HFFc6 (cell line): ENCODE measurements at regions not wholly inside any gene's neighbourhood (a gene's known extent, or its start where the extent isn't known, plus 50 kb on each side); places are given as distances from the start of the nearest gene placed in this dataset.
A peak's percentile ranks its signal among the peaks of the same experiment; 100 is the strongest.

Experiments
- DNase-seq: peaks from one replicate; pipeline ENCODE4 v3.0.0-alpha.2; 2018
- H3K27ac Mint-ChIP-seq: 2 replicates; pipeline ENCODE4 v1.8.0; 2020; ENCODE audit warnings: mild to moderate bottlenecking, mixed read lengths
- H3K27me3 Mint-ChIP-seq: 2 replicates; pipeline ENCODE4 v1.8.0; 2021; ENCODE audit warnings: mild to moderate bottlenecking, moderate library complexity, mixed read lengths; ENCODE audit not compliant: insufficient read depth
- H3K36me3 Mint-ChIP-seq: 2 replicates; pipeline ENCODE4 v1.8.0; 2021; ENCODE audit warnings: low read depth, mixed read lengths
- H3K4me1 Mint-ChIP-seq: 2 replicates; pipeline ENCODE4 v1.8.0; 2020; ENCODE audit warnings: low read depth, mixed read lengths
- H3K4me3 Mint-ChIP-seq: 2 replicates; pipeline ENCODE4 v1.8.0; 2020; ENCODE audit warnings: mild to moderate bottlenecking, moderate library complexity, mixed read lengths
- H3K9me3 Mint-ChIP-seq: 2 replicates; pipeline ENCODE4 v1.8.0; 2020; ENCODE audit warnings: mild to moderate bottlenecking, mixed read lengths
- CTCF ChIP-seq: fragments of 200-600 bp; sonication (generic); IDR thresholded peaks from 2 replicates; pipeline ENCODE4 v1.5.0; 2021; ENCODE audit warnings: antibody characterized with exemption, mild to moderate bottlenecking

GRCh38 chr1:94336991-94337390 is 81.2 kb upstream of the ABCD3 start:
- Mint-ChIP-seq H3K36me3 (no peaks in the 10 kb centered on the region), H3K4me3 (no peak overlapping the region), H3K4me1 (peaks cover 41% of the 10 kb centered on the region), H3K9me3 (no peaks in the 10 kb centered on the region), H3K27ac (no peak overlapping the region), H3K27me3 (peaks cover 5% of the 10 kb centered on the region)
- no peak for DNase-seq
- TF ChIP-seq CTCF: no peak

- H3K27me3 Mint-ChIP-seq: peaks cover 5% of the 10 kb centered on the region
- no peak overlapping the region for H3K27ac Mint-ChIP-seq
- H3K4me3 Mint-ChIP-seq: no peak overlapping the region
Observed at GRCh38 chr1:94335950-94336349, 82.2 kb upstream of the ABCD3 start.

DNA sequence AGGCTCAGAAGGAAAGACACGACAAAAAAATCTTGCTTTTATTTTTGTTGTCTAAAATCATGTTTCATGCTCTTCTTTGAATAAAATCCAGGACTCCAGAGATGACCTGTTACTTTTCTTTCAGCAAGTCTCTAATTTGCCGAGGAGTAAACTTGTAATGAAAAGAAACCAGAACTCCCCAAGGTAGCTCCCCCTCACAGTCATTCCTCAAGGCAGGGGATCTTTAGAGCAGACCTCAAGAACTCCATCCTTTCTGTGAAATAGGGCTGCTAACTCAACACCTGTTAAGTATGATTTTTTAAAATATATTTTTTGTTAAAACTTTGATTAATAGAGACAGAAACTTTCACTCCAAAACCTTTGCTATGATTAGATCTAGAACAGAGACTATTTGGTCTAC is 82.7 kb upstream of the ABCD3 start:
- TF ChIP-seq CTCF: no peak
- Mint-ChIP-seq H3K4me1 (peaks cover 54% of the 10 kb centered on the region), H3K36me3 (no peaks in the 10 kb centered on the region), H3K4me3 (no peak overlapping the region), H3K27ac (no peak overlapping the region), H3K9me3 (no peaks in the 10 kb centered on the region), H3K27me3 (peaks cover 5% of the 10 kb centered on the region)
- DNase-seq: no peak

More at GRCh38 chr1:94335950-94336349, 82.2 kb upstream of the ABCD3 start:
- Mint-ChIP-seq H3K4me1 (peaks cover 49% of the 10 kb centered on the region), H3K36me3 (no peaks in the 10 kb centered on the region), H3K9me3 (no peaks in the 10 kb centered on the region)
- TF ChIP-seq CTCF: peak; percentile 94
- DNase-seq: peak; percentile 90

DNA sequence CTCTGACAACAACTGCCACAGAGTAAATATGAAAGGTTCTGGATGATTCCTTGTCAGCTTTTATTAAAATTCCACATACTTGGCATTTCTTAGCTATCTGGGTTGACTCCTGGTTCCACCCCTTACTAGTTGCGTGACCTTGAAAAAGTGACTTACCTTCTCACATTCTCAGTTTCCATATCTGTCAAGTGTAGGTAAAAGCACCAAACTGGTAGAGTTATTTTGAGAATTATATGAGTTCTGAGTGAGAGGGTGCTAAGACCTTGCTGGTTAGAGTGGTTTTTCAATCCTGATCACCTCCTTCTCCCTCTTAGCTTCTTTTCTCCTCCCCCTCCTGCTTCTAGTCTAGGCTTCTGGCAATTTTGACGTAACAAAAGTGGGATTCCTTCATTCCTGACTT is 83.4 kb upstream of the ABCD3 start:
- no peak for DNase-seq
- no peaks in the 10 kb centered on the region for H3K36me3 Mint-ChIP-seq
- peaks cover 5% of the 10 kb centered on the region for H3K27me3 Mint-ChIP-seq
- no peak for TF ChIP-seq CTCF
- peak overlapping the region; percentile 73 for H3K27ac Mint-ChIP-seq
- H3K9me3 Mint-ChIP-seq: no peaks in the 10 kb centered on the region
- H3K4me3 Mint-ChIP-seq: no peak overlapping the region
- H3K4me1 Mint-ChIP-seq: peaks cover 61% of the 10 kb centered on the region

- H3K9me3 Mint-ChIP-seq: no peaks in the 10 kb centered on the region
- H3K4me1 Mint-ChIP-seq: peaks cover 73% of the 10 kb centered on the region
- H3K27ac Mint-ChIP-seq: peak overlapping the region; percentile 26
- peak; percentile 35 for DNase-seq
- H3K4me3 Mint-ChIP-seq: no peak overlapping the region
- TF ChIP-seq CTCF: no peak
- peaks cover 2% of the 10 kb centered on the region for H3K27me3 Mint-ChIP-seq
- no peaks in the 10 kb centered on the region for H3K36me3 Mint-ChIP-seq
Observed at GRCh38 chr1:94332952-94333351, 85.2 kb upstream of the ABCD3 start.

DNA sequence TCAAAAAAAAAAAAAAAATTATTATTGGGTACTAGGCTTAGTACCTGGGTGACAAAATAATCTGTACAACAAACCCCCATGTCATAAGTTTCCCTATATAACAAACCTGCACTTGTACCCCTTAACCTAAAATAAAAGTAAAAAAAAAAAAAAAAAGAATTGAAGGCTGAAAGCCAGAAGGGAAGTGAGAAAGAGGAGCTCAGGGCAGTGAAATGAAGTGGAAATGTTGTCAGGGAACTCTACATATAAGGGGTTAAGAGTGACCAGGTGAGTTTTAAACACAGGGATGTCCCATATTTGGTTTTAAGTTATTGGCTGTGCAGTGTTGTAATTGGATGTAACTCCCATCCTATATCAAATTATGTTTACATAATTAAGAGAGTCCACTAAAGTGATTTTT is 85.7 kb upstream of the ABCD3 start:
- Mint-ChIP-seq H3K27ac (peak overlapping the region; percentile 26), H3K27me3 (peaks cover 2% of the 10 kb centered on the region), H3K4me3 (no peak overlapping the region), H3K9me3 (no peaks in the 10 kb centered on the region), H3K36me3 (no peaks in the 10 kb centered on the region), H3K4me1 (peaks cover 78% of the 10 kb centered on the region)
- TF ChIP-seq CTCF: no peak
- no peak for DNase-seq
